Activated T-cell treated with anti-CD3 and anti-CD28 coated beads, Interleukin-2, amount 50 U/mL, for 48 hours (primary cell): ENCODE measurements at regions not wholly inside any gene's neighbourhood (a gene's known extent, or its start where the extent isn't known, plus 50 kb on each side); places are given as distances from the start of the nearest gene placed in this dataset.
"Not testable (repeated sequence)": the region's sequence is repeated elsewhere in the genome, so short reads cannot be mapped to it uniquely, and the experiment has no call there.

Experiments
- DNase-seq, 2 experiments: peaks; one replicate each; pipeline ENCODE4 v3.0.0-alpha.2; 2020

GRCh38 chr1:58936973-58937372, 153.1 kb upstream of the JUN start:
- DNase-seq, result no peak

GRCh38 chr1:58939146-58939545, 155.3 kb upstream of the JUN start:
- no peak for DNase-seq

GRCh38 chr1:58939666-58940370, 156.0 kb upstream of the JUN start:
- DNase-seq, result no peak

DNA sequence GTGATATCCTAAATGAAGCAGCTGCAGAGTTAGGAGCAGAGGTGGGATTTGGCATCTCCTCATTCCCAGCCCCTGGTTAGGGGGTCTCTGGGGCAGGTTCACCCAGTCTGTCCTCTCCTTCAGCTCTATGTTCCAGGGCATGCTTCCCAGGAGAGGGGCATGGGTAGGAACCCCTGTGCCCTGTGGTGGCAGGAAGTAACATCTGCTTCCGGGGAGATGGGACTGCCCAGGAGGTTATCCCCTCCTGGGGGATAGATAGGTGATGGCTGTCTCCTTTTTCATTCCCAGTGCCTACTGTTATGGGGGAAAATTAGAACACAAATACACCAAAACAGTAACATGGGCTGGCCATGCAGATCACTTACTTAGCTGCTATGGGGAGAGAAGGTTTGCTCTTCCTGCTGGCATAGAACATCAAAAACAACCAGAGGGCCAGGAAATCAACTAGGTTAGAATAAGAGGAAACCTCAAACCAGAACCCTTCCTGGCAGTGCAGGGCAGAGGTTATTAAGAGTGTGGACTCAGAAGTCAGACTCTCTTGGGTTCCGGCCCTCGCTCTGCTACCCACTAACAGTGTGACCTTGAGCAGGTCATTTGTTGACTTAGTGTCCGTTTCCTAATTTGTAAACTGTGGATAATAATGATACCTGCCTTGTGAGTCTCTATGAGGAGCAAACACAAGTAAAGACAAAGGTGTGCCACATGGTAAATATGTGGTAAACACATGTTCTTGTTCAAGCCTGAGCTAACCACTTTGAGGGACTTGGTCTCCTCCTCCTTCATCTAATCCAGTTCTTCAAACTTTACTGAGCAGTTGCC, 157.8 kb upstream of the JUN start:
- DNase-seq, result no peak

DNA sequence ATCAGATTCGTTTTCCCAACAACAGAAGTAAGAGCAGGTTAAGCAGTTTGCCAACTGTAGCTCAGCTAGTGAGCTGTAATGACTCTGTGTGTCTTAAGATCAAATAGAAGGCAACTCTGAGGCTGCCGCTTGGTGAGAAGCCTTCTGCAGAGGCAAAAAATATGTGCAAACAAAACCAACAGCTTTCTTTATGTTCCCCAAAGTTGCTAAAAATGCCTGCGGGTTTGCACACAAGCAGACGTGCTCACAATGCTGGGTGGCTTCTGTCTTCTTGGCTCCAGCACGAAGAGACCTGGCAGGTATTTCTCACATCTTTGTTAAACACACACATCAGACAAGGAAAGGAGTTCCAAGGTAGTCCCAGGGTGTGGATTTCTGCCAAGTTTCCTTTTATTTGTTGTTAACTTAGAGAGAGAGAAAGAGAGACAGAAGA, 158.9 kb upstream of the JUN start:
- no peak for DNase-seq

DNA sequence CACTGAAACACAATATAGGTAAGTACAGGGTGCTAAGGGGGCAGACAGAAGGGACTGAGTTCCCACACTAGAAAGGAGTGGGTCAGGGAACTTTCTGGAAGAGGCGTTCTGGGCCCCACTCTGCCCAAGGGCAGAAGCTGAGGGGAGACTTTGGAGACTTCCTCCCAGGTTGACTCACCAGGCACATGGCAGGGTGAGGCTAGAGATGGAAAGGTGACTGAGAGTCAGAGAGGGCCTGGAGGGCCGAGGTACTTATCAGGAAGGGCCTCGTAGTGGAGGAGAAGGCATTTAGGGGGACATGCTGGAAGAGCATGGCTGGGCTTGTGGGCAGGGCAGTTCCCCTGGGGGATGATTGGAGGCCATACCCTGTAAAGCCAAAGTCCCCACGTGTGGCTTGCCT, 159.9 kb upstream of the JUN start:
- DNase-seq, result no peak

- no peak for DNase-seq
Observed at GRCh38 chr1:58944439-58944838, 160.6 kb upstream of the JUN start.

GRCh38 chr1:58946390-58946789, 162.5 kb upstream of the JUN start:
- no peak for DNase-seq

DNA sequence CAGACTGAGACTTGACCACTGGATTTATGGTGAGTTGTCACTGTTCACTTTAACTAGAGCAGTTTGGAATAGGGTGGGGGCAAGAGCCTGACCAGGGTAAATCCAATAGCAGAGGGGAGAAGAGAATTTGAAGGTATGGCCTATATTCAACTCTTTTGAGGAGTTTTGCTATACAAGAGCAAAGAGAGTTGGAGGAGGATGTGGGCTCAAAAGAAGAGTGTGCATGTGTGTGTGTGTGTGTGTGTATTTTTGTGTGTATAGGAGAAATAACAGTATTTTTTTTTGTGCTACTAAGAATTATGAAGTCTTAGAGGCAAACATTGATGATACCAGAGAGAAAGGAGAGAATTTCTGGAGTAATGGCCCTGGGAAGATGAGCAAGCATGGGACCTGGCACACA, 164.8 kb upstream of the JUN start:
- DNase-seq, result no peak

DNA sequence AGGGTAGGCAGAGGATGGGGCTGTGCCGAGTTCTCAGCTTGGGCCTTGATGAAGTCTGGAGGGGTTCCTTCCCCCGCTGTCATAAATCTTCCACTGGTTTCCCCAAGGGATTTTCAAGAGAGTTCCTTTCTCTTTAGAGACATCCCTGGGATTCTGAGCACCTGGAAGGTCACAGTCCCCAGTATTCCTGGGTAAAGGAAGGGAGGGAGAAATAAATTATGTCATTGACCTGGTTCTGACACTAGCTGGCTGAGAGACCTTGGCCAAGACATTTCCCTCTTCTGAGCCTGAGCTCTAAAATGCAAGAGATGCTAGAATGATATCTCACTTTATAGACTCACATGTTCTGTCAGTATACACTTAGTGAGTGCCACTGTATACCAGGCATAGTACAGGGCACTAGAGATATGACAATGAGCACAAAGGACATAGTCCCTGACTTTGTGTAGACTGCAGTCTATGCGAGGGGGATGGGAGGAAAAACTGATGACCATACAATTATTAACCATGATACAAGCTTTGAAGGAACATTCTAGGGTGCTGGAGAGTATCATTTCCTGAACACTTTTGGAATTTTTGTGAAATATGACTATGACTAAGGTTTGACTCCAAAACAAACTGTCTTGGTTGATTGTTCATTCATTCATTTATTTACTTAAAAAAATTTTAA, 165.8 kb upstream of the JUN start:
- no peak for DNase-seq

DNA sequence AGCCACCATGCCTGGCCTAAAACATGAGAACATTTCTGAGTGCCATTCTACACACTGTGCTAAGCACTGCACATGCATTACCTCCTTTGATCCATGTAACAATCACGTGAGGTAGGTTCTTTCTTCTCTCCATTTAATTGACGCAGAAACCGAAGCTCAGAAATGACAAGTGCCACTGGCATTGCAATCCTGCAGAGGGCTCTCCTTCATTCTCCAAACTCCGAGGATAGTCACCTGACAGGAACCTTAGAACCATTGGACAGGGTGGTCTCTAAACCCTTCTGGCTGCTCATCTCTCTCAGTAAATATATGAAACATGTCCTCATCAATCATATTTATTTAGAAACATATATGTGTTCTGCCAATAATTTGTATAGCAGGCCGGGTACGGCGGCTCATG, 167.1 kb upstream of the JUN start:
- no peak for DNase-seq

DNA sequence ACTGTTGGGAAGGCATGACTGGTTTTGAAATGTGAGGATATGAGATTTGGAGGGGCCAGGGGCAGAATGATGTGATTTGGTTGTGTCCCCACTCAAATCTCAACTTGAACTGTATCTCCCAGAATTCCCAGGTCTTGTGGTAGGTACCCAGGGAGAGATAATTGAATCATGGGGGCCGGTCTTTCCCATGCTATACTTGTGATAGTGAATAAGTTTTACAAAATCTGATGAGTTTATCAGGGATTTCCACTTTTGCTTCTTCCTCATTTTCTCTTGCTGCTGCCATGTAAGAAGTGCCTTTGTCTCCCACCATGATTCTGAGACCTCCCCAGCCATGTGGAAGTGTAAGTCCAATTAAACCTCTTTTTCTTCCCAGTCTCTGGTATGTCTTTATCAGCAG, 170.1 kb upstream of the JUN start:
- DNase-seq, result not testable (repeated sequence)

DNA sequence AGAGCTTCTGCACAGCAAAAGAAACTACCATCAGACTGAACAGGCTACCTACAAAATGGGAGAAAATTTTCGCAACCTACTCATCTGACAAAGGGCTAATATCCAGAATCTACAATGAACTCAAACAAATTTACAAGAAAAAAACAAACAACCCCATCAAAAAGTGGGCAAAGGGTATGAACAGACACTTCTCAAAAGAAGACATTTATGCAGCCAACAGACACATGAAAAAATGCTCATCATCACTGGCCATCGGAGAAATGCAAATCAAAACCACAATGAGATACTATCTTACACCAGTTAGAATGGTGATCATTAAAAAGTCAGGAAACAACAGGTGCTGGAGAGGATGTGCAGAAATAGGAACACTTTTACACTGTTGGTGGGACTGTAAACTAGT, 179.4 kb upstream of the JUN start:
- DNase-seq, result not testable (repeated sequence)

GRCh38 chr1:58964428-58964827, 180.6 kb upstream of the JUN start:
- DNase-seq, result no peak

DNA sequence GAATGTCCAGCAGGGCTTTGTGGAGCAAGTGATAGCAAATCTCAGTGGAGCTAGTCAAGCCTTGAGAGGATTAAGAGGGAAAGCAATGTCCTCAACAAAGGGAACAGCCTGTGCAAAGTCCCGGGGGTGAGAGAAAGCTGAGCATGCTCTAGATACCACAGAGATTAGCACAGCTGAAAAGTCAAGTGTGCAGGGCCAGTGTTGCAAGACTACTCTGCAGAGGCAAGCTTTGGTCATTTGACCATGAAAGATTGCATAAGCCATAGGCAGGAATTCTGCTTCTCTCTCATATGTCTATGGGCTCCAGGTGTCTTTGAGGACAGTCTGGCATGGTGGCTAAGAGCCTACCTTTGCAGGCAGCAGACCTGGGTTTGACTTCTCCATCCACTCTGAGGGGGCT, 181.0 kb upstream of the JUN start:
- no peak for DNase-seq

- DNase-seq, result no peak
Observed at GRCh38 chr1:58966103-58966916, 182.5 kb upstream of the JUN start.

DNA sequence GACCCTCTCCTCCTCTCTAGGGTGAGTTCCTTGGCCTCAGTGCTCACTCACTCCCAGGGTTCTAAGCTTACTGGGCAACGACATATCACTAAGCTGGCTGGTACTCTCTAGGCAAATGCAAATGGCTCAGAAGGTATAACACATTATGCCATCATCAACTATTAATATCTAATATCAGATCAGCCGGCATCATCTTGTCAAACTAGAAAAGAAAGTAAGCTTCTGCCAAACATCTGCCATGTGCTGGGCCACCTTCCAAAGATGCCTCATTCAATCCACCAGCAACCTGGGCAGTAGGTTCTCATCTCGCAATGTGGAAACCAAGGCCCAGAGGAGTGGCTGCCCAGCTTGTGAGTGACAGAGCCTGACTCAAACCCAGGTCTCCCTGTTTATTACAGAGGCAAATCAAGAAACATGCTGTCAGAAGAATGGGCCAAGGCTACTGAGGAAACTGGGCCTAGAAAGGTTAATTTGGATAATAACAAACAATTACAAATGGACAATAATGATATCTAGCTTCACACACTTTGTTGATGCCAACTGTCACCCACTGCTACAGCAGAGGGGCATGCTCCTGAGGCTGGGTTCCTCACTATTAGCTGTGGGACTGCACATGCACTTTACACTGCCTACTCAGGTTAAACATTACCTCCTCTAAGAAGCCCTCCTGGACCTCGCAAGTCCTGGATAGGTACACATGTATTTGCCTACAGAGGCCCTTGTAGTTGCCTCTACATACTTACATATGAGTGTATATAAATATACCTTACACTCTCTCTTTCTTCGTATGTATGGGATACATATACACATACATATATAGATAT, 183.3 kb upstream of the JUN start:
- no peak for DNase-seq

GRCh38 chr1:58968360-58968952, 184.6 kb upstream of the JUN start:
- DNase-seq, result peak; percentile 29 to 46

DNA sequence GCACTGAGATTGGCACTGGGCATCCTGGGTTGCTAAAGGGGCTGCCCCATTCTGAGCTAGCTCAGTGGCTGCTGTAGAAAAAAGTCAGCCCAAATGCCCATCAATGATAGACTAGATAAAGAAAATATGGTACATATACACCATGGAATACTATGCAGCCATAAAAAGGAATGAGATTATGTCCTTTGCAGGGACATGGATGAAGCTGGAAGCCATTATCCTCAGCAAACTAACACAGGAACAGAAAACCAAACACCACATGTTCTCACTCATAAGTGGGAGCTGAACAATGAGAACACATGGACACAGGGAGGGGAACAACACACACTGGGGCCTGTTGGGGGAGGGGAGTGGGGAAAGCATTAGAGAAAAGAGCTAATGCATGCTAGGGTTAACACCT, 185.3 kb upstream of the JUN start:
- not testable (repeated sequence) for DNase-seq

GRCh38 chr1:58971629-58972140, 187.8 kb upstream of the JUN start:
- no peak for DNase-seq

GRCh38 chr1:58975888-58976287, 192.0 kb upstream of the JUN start:
- DNase-seq, result no peak
